PC-3 (cell line): ENCODE measurements at regions not wholly inside any gene's neighbourhood (a gene's known extent, or its start where the extent isn't known, plus 50 kb on each side); places are given as distances from the start of the nearest gene placed in this dataset.

ENCODE experiments used
- ATAC-seq: fragments of 200-7000 bp; cut with Tn5 transposase; 2 replicates; pipeline ENCODE4 v1.9.1; 2020; ENCODE audit warnings: mild to moderate bottlenecking, moderate library complexity
- BruUV-seq: library from RNA; stranded (reverse); fragments of 400-500 nt; replicated peaks from 2 replicates; lab custom pipeline; 2021; lab: Mats Ljungman, UMichigan
- CTCF ChIA-PET: fragments of 300-600 bp; sonication (Branson Sonifier 250); formaldehyde crosslinking; loops from one replicate; lab custom pipeline; 2022; ENCODE audit warnings: antibody characterized with exemption; lab: Charles Lee
- POLR2A ChIA-PET: fragments of 300-600 bp; sonication (Branson Sonifier 250); formaldehyde crosslinking; loops from one replicate; lab custom pipeline; 2022; ENCODE audit warnings: antibody characterized with exemption; ENCODE audit not compliant: unreplicated experiment; lab: Charles Lee
- DNase-seq: peaks from one replicate; pipeline ENCODE4 v3.0.0-alpha.2; 2015
- H2AFZ ChIP-seq: fragments of 300-600 bp; sonication (generic); 2 replicates; pipeline ENCODE4 v1.6.0; 2016; ENCODE audit warnings: antibody characterized with exemption, low read length
- H3F3A ChIP-seq: fragments of 300-600 bp; sonication (generic); one replicate; pipeline ENCODE4 v1.6.0; 2017; ENCODE audit warnings: antibody characterized with exemption, low read length, control low read depth, mild to moderate bottlenecking; ENCODE audit not compliant: unreplicated experiment
- H3K27ac ChIP-seq: fragments of 300-600 bp; sonication (generic); 2 replicates; pipeline ENCODE4 v1.5.1; 2016; ENCODE audit warnings: mild to moderate bottlenecking, low read length
- H3K27me3 ChIP-seq: fragments of 300-600 bp; sonication (generic); 2 replicates; pipeline ENCODE4 v1.6.1; 2016; ENCODE audit warnings: low read length, mixed read lengths
- H3K36me3 ChIP-seq: fragments of 300-600 bp; sonication (generic); 2 replicates; pipeline ENCODE4 v1.6.1; 2016; ENCODE audit warnings: low read depth, mixed run types, low read length, mixed read lengths
- H3K4me1 ChIP-seq: fragments of 300-600 bp; sonication (generic); 2 replicates; pipeline ENCODE4 v1.5.1; 2016; ENCODE audit warnings: low read length; ENCODE audit not compliant: insufficient read depth
- H3K4me2 ChIP-seq: fragments of 300-600 bp; sonication (generic); 2 replicates; pipeline ENCODE4 v1.6.0; 2016; ENCODE audit warnings: low read length
- H3K4me3 ChIP-seq: fragments of 300-600 bp; sonication (generic); 2 replicates; pipeline ENCODE4 v1.5.1; 2016; ENCODE audit warnings: mild to moderate bottlenecking, low read length, mixed read lengths
- H3K79me2 ChIP-seq: fragments of 300-600 bp; sonication (generic); 2 replicates; pipeline ENCODE4 v1.6.1; 2017; ENCODE audit warnings: low read length, mixed read lengths
- H3K9ac ChIP-seq: fragments of 300-600 bp; sonication (generic); 2 replicates; pipeline ENCODE4 v1.6.0; 2016; ENCODE audit warnings: mild to moderate bottlenecking, low read length
- H3K9me2 ChIP-seq: fragments of 300-600 bp; sonication (generic); replicated peaks from 2 replicates; pipeline ENCODE4 v1.6.1; 2016; ENCODE audit warnings: mixed run types, low read length, mixed read lengths
- H3K9me3 ChIP-seq: fragments of 300-600 bp; sonication (generic); 2 replicates; pipeline ENCODE4 v1.6.1; 2016; ENCODE audit warnings: low read length, mixed read lengths
- H4K20me1 ChIP-seq: fragments of 300-600 bp; sonication (generic); 2 replicates; pipeline ENCODE4 v1.6.1; 2016; ENCODE audit warnings: low read length, mixed read lengths
- CTCF ChIP-seq: fragments of 300-600 bp; sonication (generic); conservative IDR thresholded peaks from 2 replicates; pipeline ENCODE4 v1.5.1; 2017; ENCODE audit warnings: antibody characterized with exemption, low read depth, mild to moderate bottlenecking, low read length
- EZH2 ChIP-seq: fragments of 300-600 bp; sonication (generic); IDR thresholded peaks from one replicate; pipeline ENCODE4 v1.6.1; 2017; ENCODE audit warnings: antibody characterized with exemption, mild to moderate bottlenecking, low read length; ENCODE audit not compliant: unreplicated experiment
- EZH2phosphoT487 ChIP-seq: fragments of 300-600 bp; sonication (generic); IDR thresholded peaks from 2 replicates; pipeline ENCODE4 v1.6.1; 2018; ENCODE audit warnings: mild to moderate bottlenecking, antibody characterized with exemption, low read length, borderline replicate concordance
- intact Hi-C: fragments of 100-400 bp; cut with micrococcal nuclease; formaldehyde crosslinking; loops from 2 replicates; pipeline ENCODE4 v1.9.0; 2023

- Histone ChIP-seq H3K79me2 (no peaks in the 10 kb centered on the region), H3K9me3 (no peaks in the 10 kb centered on the region), H3K9ac (no peak overlapping the region), H3K27ac (no peak overlapping the region), H3K4me2 (no peak overlapping the region), H3K4me3 (no peak overlapping the region), H3K36me3 (no peaks in the 10 kb centered on the region), H3F3A (no peaks in the 10 kb centered on the region), H3K9me2 (no peaks in the 10 kb centered on the region), H4K20me1 (no peaks in the 10 kb centered on the region), H3K27me3 (no peaks in the 10 kb centered on the region), H2AFZ (no peak overlapping the region), H3K4me1 (peaks cover 18% of the 10 kb centered on the region)
- POLR2A ChIA-PET = no interaction called here
- DNase-seq (no peak), ATAC-seq (no peak)
- TF ChIP-seq EZH2 = no peak
- TF ChIP-seq EZH2phosphoT487 = no peak
- no peak for TF ChIP-seq CTCF
- no TSS peak for BruUV-seq
- CTCF ChIA-PET = no interaction called here
- intact Hi-C loops = no loop called here
These were observed 573.8 kb downstream of the LTN1 start for GRCh38 chr21:28418726-28419514.

GRCh38 chr21:28410256-28410655 lies 582.4 kb downstream of the LTN1 start:
- Histone ChIP-seq H3K27ac (no peak overlapping the region), H3K36me3 (no peaks in the 10 kb centered on the region), H4K20me1 (no peaks in the 10 kb centered on the region), H3K79me2 (no peaks in the 10 kb centered on the region), H3K9me3 (no peaks in the 10 kb centered on the region), H3F3A (no peaks in the 10 kb centered on the region), H3K4me2 (no peak overlapping the region), H3K9ac (no peak overlapping the region), H3K9me2 (no peaks in the 10 kb centered on the region), H2AFZ (no peak overlapping the region), H3K27me3 (no peaks in the 10 kb centered on the region), H3K4me3 (no peak overlapping the region), H3K4me1 (no peaks in the 10 kb centered on the region)
- intact Hi-C loops = no loop called here
- BruUV-seq = no TSS peak
- ATAC-seq (no peak), DNase-seq (no peak)
- ChIA-PET CTCF (no interaction called here), POLR2A (no interaction called here)
- TF ChIP-seq EZH2 (no peak), EZH2phosphoT487 (no peak), CTCF (no peak)

- Histone ChIP-seq H3K36me3 (no peaks in the 10 kb centered on the region), H3K27ac (peak overlapping the region; percentile 37), H3K27me3 (no peaks in the 10 kb centered on the region), H3K4me2 (peak overlapping the region; percentile 49), H3K79me2 (no peaks in the 10 kb centered on the region), H2AFZ (peak overlapping the region; percentile 75; the same call in 1 of the 2 replicates), H3K4me1 (peaks cover 6% of the 10 kb centered on the region), H3K9ac (no peak overlapping the region), H3K4me3 (no peak overlapping the region), H3F3A (no peaks in the 10 kb centered on the region), H4K20me1 (no peaks in the 10 kb centered on the region), H3K9me3 (no peaks in the 10 kb centered on the region), H3K9me2 (0 out of 2 replicates have a peak, but pooled peaks cover 3% of the 10 kb centered on the region)
- BruUV-seq = no TSS peak
- TF ChIP-seq CTCF = no peak
- TF ChIP-seq EZH2phosphoT487 = no peak
- no peak for TF ChIP-seq EZH2
- ATAC-seq (peak; percentile 77), DNase-seq (peak; percentile 55)
- ChIA-PET CTCF (no interaction called here), POLR2A (no interaction called here)
- intact Hi-C loops = no loop called here
These were observed 590.1 kb downstream of the LTN1 start for GRCh38 chr21:28402616-28402989.
